ENCODE measurements at regions not wholly inside any gene's neighbourhood (a gene's known extent, or its start where the extent isn't known, plus 50 kb on each side); places are given as distances from the start of the nearest gene placed in this dataset.

DNA sequence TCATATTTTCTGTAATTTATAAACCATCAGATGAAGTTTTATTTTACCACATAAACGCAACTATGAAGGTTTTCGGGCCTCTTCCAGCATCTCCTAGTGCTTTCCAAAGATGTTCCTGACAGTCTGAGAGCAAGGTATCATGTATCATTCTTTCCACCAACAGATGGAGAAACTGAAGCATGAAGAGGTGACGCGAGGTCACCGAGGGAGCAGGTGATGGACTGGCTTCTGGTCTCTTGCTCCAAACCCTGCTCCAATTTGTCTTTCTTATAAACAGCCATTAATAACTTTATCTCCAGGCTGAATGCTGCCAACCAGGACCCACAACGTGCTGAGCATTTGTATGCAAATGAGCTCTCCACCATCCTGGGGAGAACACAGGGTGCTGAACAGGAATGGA, 86.3 kb upstream of the MAML3 start:
- TF ChIP-seq, protein P1, sequence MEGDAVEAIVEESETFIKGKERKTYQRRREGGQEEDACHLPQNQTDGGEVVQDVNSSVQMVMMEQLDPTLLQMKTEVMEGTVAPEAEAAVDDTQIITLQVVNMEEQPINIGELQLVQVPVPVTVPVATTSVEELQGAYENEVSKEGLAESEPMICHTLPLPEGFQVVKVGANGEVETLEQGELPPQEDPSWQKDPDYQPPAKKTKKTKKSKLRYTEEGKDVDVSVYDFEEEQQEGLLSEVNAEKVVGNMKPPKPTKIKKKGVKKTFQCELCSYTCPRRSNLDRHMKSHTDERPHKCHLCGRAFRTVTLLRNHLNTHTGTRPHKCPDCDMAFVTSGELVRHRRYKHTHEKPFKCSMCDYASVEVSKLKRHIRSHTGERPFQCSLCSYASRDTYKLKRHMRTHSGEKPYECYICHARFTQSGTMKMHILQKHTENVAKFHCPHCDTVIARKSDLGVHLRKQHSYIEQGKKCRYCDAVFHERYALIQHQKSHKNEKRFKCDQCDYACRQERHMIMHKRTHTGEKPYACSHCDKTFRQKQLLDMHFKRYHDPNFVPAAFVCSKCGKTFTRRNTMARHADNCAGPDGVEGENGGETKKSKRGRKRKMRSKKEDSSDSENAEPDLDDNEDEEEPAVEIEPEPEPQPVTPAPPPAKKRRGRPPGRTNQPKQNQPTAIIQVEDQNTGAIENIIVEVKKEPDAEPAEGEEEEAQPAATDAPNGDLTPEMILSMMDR (conservative IDR thresholded peaks at IDR 0.05; ENCODE audit: low read length) = no peak
- no peak for TF ChIP-seq EZH2phosphoT487 (IDR thresholded peaks at IDR 0.05; ENCODE audit: borderline replicate concordance)

Measured in Loucy (cell line).